ENCODE measurements at regions not wholly inside any gene's neighbourhood (a gene's known extent, or its start where the extent isn't known, plus 50 kb on each side); places are given as distances from the start of the nearest gene placed in this dataset. TPM values are rescaled to one million over a fixed set of nuclear protein-coding genes. Genes with fewer than 3 reads are reported as not detected.

DNA sequence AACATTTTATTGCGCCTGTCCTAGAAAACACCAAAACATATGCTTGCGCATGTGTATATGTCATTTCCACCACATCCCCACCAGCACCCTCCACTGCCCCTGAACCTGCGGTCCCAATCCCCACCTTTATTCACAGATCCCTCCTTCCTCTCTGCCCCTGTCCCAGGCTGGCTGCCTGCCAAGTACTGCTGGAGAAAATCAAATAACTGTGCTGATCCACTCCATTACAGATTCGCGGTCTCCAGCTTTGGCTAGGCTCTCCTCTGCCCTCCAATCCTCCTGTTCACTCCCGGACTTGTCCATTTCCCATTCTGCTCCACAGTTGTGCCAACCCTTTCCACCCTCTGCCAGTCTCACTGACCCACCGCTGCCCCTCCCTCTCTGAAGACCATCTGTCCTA lies 59.3 kb upstream of the GJB5 start:
- no peak for TF ChIP-seq CTCF (IDR thresholded peaks at IDR 0.05; ENCODE audit: insufficient read depth, low read length)
- no peak overlapping the region for H3K4me3 ChIP-seq (ENCODE audit: low read depth, low read length)
- no peak for DNase-seq (ENCODE audit: low read depth)

- TF ChIP-seq CTCF (IDR thresholded peaks at IDR 0.05; ENCODE audit: insufficient read depth, low read length) = peak; percentile 16
- H3K4me3 ChIP-seq (ENCODE audit: low read depth, low read length) = no peak overlapping the region
- DNase-seq (ENCODE audit: low read depth) = peak; percentile 21
Observed at GRCh38 chr1:34696230-34696629, 58.6 kb upstream of the GJB5 start.

DNA sequence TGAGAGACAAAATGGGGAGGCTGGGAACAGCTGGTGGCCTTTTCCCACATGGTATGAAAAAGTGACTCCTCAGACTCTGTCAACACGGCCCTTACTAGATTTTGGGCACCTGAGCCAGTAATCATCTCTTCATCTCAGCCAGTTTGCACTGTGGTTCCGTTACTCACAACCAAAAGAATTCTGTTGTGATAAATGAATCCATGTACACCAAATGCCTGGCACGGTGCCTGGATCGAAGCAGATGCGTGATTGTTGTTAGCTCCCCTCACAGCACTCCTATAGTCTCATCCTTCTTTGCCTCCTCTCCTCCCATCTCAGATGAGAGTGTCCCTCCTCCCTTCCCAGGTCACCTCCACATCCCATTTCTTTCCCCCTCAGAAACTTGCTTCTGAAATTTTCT lies 57.9 kb upstream of the GJB5 start:
- no peak overlapping the region for H3K4me3 ChIP-seq (ENCODE audit: low read depth, low read length)
- TF ChIP-seq CTCF (IDR thresholded peaks at IDR 0.05; ENCODE audit: insufficient read depth, low read length) = no peak
- DNase-seq (ENCODE audit: low read depth) = no peak

DNA sequence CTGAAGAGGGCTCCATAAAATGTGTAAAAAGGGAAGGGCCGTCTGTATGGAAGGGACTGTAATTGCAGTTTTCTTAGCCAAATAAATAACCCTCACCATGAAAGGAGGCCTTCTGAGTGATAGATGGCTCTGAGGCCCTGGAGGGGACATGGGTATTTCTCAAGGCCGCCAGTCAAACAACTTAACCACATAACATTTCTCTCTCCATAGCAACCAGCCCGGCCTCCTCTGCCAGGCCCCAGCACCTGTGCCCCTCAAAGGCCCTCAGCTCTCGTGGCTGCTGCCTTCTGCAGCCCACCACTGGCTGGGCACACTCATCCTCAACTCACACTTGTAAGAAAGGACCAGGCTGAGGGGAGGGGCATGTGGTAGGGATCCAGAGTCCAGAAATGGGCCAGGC lies 57.0 kb upstream of the GJB5 start:
- DNase-seq (ENCODE audit: low read depth) = no peak
- H3K4me3 ChIP-seq (ENCODE audit: low read depth, low read length) = no peak overlapping the region
- TF ChIP-seq CTCF (IDR thresholded peaks at IDR 0.05; ENCODE audit: insufficient read depth, low read length) = no peak

DNA sequence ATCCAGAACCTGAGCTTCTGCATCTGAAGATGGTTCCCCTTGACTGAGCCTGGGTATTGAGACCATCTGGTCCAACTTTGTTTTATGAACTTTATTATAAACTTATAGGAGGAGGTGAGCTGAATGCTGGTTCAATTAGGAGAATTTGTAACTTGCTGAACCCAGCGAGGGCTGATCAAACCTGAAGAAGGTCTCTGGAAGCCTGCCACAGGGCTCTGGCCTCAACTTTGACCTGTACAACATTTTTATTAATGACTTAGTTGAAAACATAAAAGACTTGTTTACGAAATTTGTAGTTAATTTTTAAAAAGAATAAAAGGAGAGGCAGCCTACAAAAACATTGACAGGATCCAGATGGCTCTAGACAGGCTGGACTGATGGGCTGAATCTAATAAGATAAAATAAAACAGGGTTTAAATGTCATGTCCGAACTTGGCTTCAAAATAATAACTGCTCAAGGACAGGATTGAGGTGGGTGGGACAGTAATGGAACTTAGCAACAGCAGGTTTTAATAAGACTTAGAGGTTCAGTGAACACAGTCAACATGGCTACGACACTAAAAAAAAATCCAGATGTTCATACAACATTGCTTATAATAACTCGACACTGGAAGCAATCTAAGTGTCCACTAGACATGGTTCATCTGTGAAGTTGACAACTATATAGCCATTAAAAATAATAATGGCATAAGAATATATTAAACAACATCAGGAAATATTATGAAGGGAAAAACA lies 53.4 kb upstream of the GJB5 start:
- no peak for TF ChIP-seq CTCF (IDR thresholded peaks at IDR 0.05; ENCODE audit: insufficient read depth, low read length)
- DNase-seq (ENCODE audit: low read depth) = no peak
- no peak overlapping the region for H3K4me3 ChIP-seq (ENCODE audit: low read depth, low read length)

Small RNAs in the stretch of these regions (small RNA-seq; reads per million reads assigned to genes)
- not detected for gene MIR552
